ENCODE measurements at regions not wholly inside any gene's neighbourhood (a gene's known extent, or its start where the extent isn't known, plus 50 kb on each side); places are given as distances from the start of the nearest gene placed in this dataset.
A peak's percentile ranks its signal among the peaks of the same experiment; 100 is the strongest.

DNA sequence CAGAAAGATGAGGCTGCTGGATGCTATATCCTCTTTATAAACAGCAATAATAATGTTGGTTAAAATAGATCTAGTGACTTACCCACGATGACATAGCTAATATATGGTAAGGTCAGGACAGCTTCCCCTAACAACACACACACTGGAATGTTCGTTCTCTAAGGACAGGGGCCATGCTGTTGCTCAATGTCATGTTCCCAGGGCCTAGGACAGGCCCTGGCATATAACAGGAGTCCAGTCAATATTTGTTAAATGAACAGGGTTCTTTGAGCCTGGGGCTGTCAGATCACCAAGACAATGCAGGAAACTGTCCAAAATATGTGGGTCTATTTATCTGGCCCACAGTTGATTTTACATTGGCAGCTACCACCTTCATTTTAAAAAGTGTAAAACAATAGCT lies 207.1 kb upstream of the MEX3C start:
- H3K27me3 Mint-ChIP-seq (ENCODE audit: low read depth), result no peaks in the 10 kb centered on the region
- H3K9me3 Mint-ChIP-seq, result no peaks in the 10 kb centered on the region
- H3K4me1 Mint-ChIP-seq, result no peaks in the 10 kb centered on the region
- no peak for TF ChIP-seq CTCF (conservative IDR thresholded peaks at IDR 0.05)
- no peak overlapping the region for H3K27ac Mint-ChIP-seq (ENCODE audit: unreplicated experiment)
- H3K36me3 Mint-ChIP-seq (ENCODE audit: low read depth), result no peaks in the 10 kb centered on the region
- no peak overlapping the region for H3K4me3 Mint-ChIP-seq
- no peak for DNase-seq (ENCODE audit: low read depth, low spot score)

DNA sequence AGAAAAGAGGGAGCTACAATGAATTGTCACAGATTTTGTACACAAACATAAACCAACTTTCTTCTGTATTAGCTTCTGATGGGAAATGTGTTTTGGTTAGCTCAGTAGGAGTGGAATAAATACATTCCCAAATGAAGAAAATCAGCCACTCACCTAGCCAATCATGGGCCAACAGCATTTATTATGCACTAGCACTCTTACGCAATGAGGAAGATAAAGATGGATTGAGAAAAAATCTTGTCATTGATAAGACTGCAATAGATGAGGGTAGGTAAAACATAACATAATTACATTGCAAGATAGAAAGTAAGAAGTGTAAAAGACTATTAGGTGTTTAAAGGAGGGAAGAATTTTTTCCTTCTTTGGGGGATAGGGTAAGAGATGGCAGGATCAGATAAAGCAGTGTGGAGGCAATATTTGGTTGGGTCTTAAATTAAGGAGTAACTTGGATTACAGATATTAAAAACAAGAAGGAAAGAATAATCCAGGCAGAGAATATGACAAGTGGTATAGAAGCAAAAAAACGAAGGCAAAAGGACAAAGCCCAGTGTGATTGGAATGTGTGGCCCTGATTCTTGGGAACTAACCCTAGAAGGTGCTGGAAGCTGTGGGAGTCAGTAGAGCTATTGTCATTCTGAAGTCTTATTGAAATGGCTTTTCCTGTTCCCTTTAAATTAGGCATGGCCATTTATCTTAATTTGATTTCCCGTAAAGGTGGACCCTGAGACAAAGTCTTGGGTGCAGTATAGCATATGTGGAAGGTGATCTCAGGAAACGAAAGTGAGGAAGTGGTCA lies 208.4 kb upstream of the MEX3C start:
- H3K36me3 Mint-ChIP-seq (ENCODE audit: low read depth), result no peaks in the 10 kb centered on the region
- no peaks in the 10 kb centered on the region for H3K4me1 Mint-ChIP-seq
- TF ChIP-seq CTCF (conservative IDR thresholded peaks at IDR 0.05), result no peak
- H3K9me3 Mint-ChIP-seq, result no peaks in the 10 kb centered on the region
- no peak overlapping the region for H3K27ac Mint-ChIP-seq (ENCODE audit: unreplicated experiment)
- DNase-seq (ENCODE audit: low read depth, low spot score), result no peak
- no peaks in the 10 kb centered on the region for H3K27me3 Mint-ChIP-seq (ENCODE audit: low read depth)
- H3K4me3 Mint-ChIP-seq, result no peak overlapping the region

DNA sequence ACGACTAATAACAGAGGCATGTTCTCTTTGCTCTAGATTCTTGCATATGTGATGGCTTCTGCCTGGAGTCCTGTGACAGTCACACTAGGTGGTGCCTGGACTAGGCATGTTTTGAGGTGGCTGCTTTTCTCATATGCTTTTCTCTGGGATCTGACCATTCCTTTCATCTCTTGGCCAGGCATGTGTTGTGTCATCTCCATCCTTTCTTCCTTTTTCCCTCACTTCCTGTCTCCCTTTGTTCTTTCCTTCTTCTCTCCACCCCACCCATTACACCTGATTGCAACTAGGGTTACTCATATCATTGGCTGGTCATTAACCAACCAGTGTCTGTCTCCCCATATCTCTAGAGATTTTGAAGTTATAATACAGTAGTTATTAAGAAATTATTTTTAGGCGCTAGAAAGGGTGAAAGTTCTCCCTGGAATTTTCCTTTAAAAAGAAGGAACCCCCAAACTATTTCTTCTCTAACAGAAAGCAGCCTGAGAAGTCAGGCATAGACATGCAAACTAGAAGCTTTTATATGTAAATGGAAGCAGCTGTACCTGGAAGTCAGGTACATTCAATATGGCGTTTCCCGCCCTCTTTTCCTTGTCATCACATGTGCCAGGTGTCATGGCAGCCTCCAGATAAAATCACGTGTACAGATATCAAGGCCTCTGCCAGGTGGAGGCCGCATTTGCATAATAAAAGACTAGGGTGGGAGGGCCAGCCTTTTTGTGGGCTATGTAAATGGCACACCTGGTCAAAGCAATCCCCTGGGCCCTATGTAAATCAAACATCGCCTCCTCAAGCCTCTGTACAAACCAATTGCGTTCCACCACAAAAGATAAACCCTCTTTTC lies 220.4 kb upstream of the MEX3C start:
- no peak overlapping the region for H3K4me3 Mint-ChIP-seq
- DNase-seq (ENCODE audit: low read depth, low spot score), result no peak
- H3K4me1 Mint-ChIP-seq, result no peaks in the 10 kb centered on the region
- no peak overlapping the region for H3K27ac Mint-ChIP-seq (ENCODE audit: unreplicated experiment)
- no peak for TF ChIP-seq CTCF (conservative IDR thresholded peaks at IDR 0.05)
- no peaks in the 10 kb centered on the region for H3K27me3 Mint-ChIP-seq (ENCODE audit: low read depth)
- peaks cover 3% of the 10 kb centered on the region for H3K9me3 Mint-ChIP-seq
- no peaks in the 10 kb centered on the region for H3K36me3 Mint-ChIP-seq (ENCODE audit: low read depth)

- Mint-ChIP-seq H3K9me3 (peaks cover 9% of the 10 kb centered on the region), H3K27ac (ENCODE audit: unreplicated experiment) (peak overlapping the region; percentile 51), H3K27me3 (ENCODE audit: low read depth) (no peaks in the 10 kb centered on the region), H3K36me3 (ENCODE audit: low read depth) (no peaks in the 10 kb centered on the region), H3K4me1 (no peaks in the 10 kb centered on the region), H3K4me3 (no peak overlapping the region)
- no peak for DNase-seq (ENCODE audit: low read depth, low spot score)
- TF ChIP-seq CTCF (conservative IDR thresholded peaks at IDR 0.05), result no peak
Measured at GRCh38 chr18:51425475-51425874, 228.0 kb upstream of the MEX3C start.

DNA sequence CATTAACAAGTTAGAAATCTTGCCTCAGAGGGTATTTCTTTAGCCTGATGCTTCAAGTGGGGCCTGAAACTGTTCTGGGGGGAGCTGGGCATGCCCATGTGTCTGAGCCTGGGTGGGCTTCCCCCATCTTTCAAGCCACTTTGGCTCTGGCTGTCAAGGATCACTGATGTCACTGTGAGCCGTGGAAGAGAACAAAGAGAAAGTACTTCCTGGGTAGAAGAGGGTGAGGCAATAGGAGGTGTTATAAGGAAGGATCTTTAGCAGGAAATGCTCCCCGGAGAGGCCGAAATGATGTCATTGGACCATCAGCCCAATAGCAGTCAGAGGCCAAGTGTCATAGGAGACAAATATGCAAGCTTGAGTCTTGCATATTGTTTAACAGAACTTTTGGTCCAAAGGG lies 228.4 kb upstream of the MEX3C start:
- H3K27ac Mint-ChIP-seq (ENCODE audit: unreplicated experiment), result no peak overlapping the region
- no peaks in the 10 kb centered on the region for H3K36me3 Mint-ChIP-seq (ENCODE audit: low read depth)
- no peak for DNase-seq (ENCODE audit: low read depth, low spot score)
- no peak for TF ChIP-seq CTCF (conservative IDR thresholded peaks at IDR 0.05)
- H3K9me3 Mint-ChIP-seq, result peaks cover 11% of the 10 kb centered on the region
- no peak overlapping the region for H3K4me3 Mint-ChIP-seq
- H3K4me1 Mint-ChIP-seq, result no peaks in the 10 kb centered on the region
- no peaks in the 10 kb centered on the region for H3K27me3 Mint-ChIP-seq (ENCODE audit: low read depth)
